Activated CD4-positive, alpha-beta memory T cell treated with anti-CD3 and anti-CD28 coated beads for 36 hours (primary cell): ENCODE measurements at regions not wholly inside any gene's neighbourhood (a gene's known extent, or its start where the extent isn't known, plus 50 kb on each side); places are given as distances from the start of the nearest gene placed in this dataset.

ENCODE experiments used
- CTCF ChIA-PET: fragments of 350-600 bp; sonication (Branson Sonifier 250); formaldehyde crosslinking; loops from one replicate; lab custom pipeline; 2021; ENCODE audit warnings: antibody characterized with exemption, inconsistent platforms; lab: Charles Lee
- POLR2A ChIA-PET: fragments of 350-600 bp; sonication (Branson Sonifier 250); formaldehyde crosslinking; loops from one replicate; lab custom pipeline; 2021; ENCODE audit warnings: antibody characterized with exemption; lab: Charles Lee
- DNase-seq: peaks from one replicate; pipeline ENCODE4 v3.0.0-alpha.2; 2020
- H3K27ac Mint-ChIP-seq: one replicate; pipeline ENCODE4 v1.8.0; 2021; ENCODE audit warnings: mixed read lengths
- H3K27me3 Mint-ChIP-seq: one replicate; pipeline ENCODE4 v1.8.0; 2021; ENCODE audit warnings: mixed read lengths
- H3K36me3 Mint-ChIP-seq: one replicate; pipeline ENCODE4 v1.8.0; 2021; ENCODE audit warnings: mixed read lengths
- H3K4me1 Mint-ChIP-seq: one replicate; pipeline ENCODE4 v1.8.0; 2021; ENCODE audit warnings: low read depth, mixed read lengths
- H3K4me3 Mint-ChIP-seq: one replicate; pipeline ENCODE4 v1.8.0; 2021; ENCODE audit warnings: mild to moderate bottlenecking, mixed read lengths
- H3K9me3 Mint-ChIP-seq: one replicate; pipeline ENCODE4 v1.8.0; 2021; ENCODE audit warnings: mixed read lengths
- intact Hi-C: fragments of 100-400 bp; cut with micrococcal nuclease; formaldehyde crosslinking; loops from one replicate; pipeline ENCODE4 v1.15.1; 2023

GRCh38 chr4:152094970-152095700 lies 334.3 kb upstream of the GATB start:
- no peak overlapping the region for H3K4me3 Mint-ChIP-seq
- H3K4me1 Mint-ChIP-seq: peaks cover 63% of the 10 kb centered on the region
- H3K27ac Mint-ChIP-seq: peak overlapping the region; percentile 48
- intact Hi-C loops: loop anchor here (1.0 to 5.0 kb wide), 3 partner anchors 43 to 160 kb away; no protein-coding TSS in a partner anchor
- POLR2A ChIA-PET: no interaction called here
- H3K27me3 Mint-ChIP-seq: no peaks in the 10 kb centered on the region
- CTCF ChIA-PET: no interaction called here
- H3K36me3 Mint-ChIP-seq: no peaks in the 10 kb centered on the region
- H3K9me3 Mint-ChIP-seq: no peaks in the 10 kb centered on the region
- DNase-seq: peak; percentile 27

DNA sequence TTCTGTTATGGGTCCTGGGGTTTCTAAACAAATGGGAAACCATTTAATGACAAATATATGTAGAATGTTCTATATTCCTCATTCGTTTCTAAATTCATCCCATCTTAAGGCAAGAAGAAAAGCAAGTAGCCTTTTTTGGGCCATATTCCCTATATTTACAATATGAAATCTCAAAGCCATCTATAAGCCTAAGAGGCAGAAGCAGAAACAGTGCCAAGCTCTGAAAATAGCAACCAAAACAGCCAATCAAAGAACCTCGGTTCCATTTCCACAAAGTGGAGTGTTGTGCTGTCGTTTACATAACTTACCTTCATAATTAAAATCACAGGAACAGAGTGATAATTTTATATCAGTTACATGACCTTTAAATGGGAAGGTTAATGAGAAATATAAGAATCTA lies 330.6 kb upstream of the GATB start:
- peaks cover 44% of the 10 kb centered on the region for H3K4me1 Mint-ChIP-seq
- POLR2A ChIA-PET: no interaction called here
- CTCF ChIA-PET: no interaction called here

GRCh38 chr4:152090543-152090942 lies 329.7 kb upstream of the GATB start:
- Mint-ChIP-seq H3K27me3 (no peaks in the 10 kb centered on the region), H3K27ac (no peak overlapping the region), H3K9me3 (no peaks in the 10 kb centered on the region), H3K4me3 (no peak overlapping the region), H3K36me3 (no peaks in the 10 kb centered on the region), H3K4me1 (peaks cover 42% of the 10 kb centered on the region)
- ChIA-PET POLR2A (no interaction called here), CTCF (no interaction called here)
- peak; percentile 29 for DNase-seq
- intact Hi-C loops: loop anchor here (5.0 kb wide), 1 partner anchor 38 kb away; no protein-coding TSS in a partner anchor

More for the DNA sequence above, 330.6 kb upstream of the GATB start:
- H3K27ac Mint-ChIP-seq: no peak overlapping the region
- no peak overlapping the region for H3K4me3 Mint-ChIP-seq
- no peaks in the 10 kb centered on the region for H3K36me3 Mint-ChIP-seq
- no peak for DNase-seq
- H3K27me3 Mint-ChIP-seq: no peaks in the 10 kb centered on the region
- no peaks in the 10 kb centered on the region for H3K9me3 Mint-ChIP-seq
- intact Hi-C loops: loop anchor here (5.0 kb wide), 1 partner anchor 39 kb away; no protein-coding TSS in a partner anchor

GRCh38 chr4:152089584-152089983 lies 328.8 kb upstream of the GATB start:
- CTCF ChIA-PET: no interaction called here
- Mint-ChIP-seq H3K4me1 (peaks cover 39% of the 10 kb centered on the region), H3K9me3 (no peaks in the 10 kb centered on the region), H3K36me3 (no peaks in the 10 kb centered on the region), H3K4me3 (no peak overlapping the region), H3K27ac (no peak overlapping the region), H3K27me3 (no peaks in the 10 kb centered on the region)
- intact Hi-C loops: no loop called here
- no peak for DNase-seq
- POLR2A ChIA-PET: no interaction called here

GRCh38 chr4:152087335-152087734 lies 326.5 kb upstream of the GATB start:
- no peak overlapping the region for H3K27ac Mint-ChIP-seq
- no peaks in the 10 kb centered on the region for H3K36me3 Mint-ChIP-seq
- H3K27me3 Mint-ChIP-seq: no peaks in the 10 kb centered on the region
- H3K4me3 Mint-ChIP-seq: no peak overlapping the region
- DNase-seq: no peak
- intact Hi-C loops: no loop called here
- H3K9me3 Mint-ChIP-seq: no peaks in the 10 kb centered on the region
- peaks cover 32% of the 10 kb centered on the region for H3K4me1 Mint-ChIP-seq
- ChIA-PET POLR2A (no interaction called here), CTCF (no interaction called here)

- DNase-seq: no peak
- H3K27ac Mint-ChIP-seq: no peak overlapping the region
- POLR2A ChIA-PET: no interaction called here
- peaks cover 42% of the 10 kb centered on the region for H3K4me1 Mint-ChIP-seq
- CTCF ChIA-PET: no interaction called here
- no peak overlapping the region for H3K4me3 Mint-ChIP-seq
- intact Hi-C loops: no loop called here
- no peaks in the 10 kb centered on the region for H3K36me3 Mint-ChIP-seq
- no peaks in the 10 kb centered on the region for H3K27me3 Mint-ChIP-seq
- no peaks in the 10 kb centered on the region for H3K9me3 Mint-ChIP-seq
These were observed 324.9 kb upstream of the GATB start for GRCh38 chr4:152085657-152086056.

GRCh38 chr4:152083338-152083737 lies 322.5 kb upstream of the GATB start:
- intact Hi-C loops: no loop called here

GRCh38 chr4:152081024-152081423 lies 320.2 kb upstream of the GATB start:
- intact Hi-C loops: no loop called here
- peaks cover 59% of the 10 kb centered on the region for H3K4me1 Mint-ChIP-seq
- no peak for DNase-seq
- POLR2A ChIA-PET: no interaction called here
- H3K36me3 Mint-ChIP-seq: no peaks in the 10 kb centered on the region
- peaks cover 8% of the 10 kb centered on the region for H3K9me3 Mint-ChIP-seq
- H3K27ac Mint-ChIP-seq: peak overlapping the region; percentile 50
- no peak overlapping the region for H3K4me3 Mint-ChIP-seq
- CTCF ChIA-PET: no interaction called here
- H3K27me3 Mint-ChIP-seq: no peaks in the 10 kb centered on the region

More at GRCh38 chr4:152083338-152083737, 322.5 kb upstream of the GATB start:
- no peak for DNase-seq
- Mint-ChIP-seq H3K4me3 (no peak overlapping the region), H3K36me3 (no peaks in the 10 kb centered on the region), H3K27ac (no peak overlapping the region), H3K9me3 (no peaks in the 10 kb centered on the region), H3K27me3 (no peaks in the 10 kb centered on the region), H3K4me1 (peaks cover 50% of the 10 kb centered on the region)
- POLR2A ChIA-PET: no interaction called here
- CTCF ChIA-PET: no interaction called here

DNA sequence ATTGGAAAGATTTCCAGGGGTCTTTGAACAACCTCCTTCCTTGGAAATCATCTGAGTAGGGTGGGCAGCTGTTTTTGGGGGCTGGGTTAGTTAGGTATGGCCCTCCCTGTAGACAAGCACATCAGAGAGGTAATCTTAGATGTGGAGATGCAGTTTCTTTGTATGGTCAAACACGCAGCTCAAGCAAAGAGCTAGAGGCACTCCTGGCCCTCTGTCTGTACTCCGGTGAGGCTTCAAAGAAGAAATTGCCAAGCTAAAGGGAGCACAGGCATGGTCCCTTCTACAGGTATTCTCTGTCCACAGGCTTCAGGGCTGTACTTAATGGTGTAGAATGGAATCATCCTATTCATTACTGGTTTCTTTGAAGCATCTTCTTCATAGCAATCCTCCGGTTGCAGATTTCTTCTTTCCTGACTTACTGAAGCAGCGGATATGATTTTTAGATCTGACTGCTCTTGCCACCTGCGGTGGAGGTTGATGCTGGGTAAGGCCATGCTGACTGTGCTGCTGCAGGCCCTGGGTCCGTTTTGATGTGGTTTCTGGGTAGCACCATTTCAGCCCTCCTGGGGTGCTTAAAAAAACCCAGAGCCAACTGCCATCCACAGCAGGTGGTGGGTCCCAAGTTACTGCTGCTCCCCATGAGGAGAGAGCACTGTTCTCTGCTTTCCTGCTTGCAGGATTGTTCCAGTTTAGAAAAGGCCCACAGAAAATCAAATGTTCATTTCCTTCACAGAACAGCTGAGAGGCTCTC lies 318.9 kb upstream of the GATB start:
- POLR2A ChIA-PET: no interaction called here
- Mint-ChIP-seq H3K4me1 (peaks cover 54% of the 10 kb centered on the region), H3K27ac (peak overlapping the region; percentile 78), H3K9me3 (peaks cover 8% of the 10 kb centered on the region), H3K36me3 (no peaks in the 10 kb centered on the region), H3K4me3 (peak overlapping the region; percentile 24), H3K27me3 (no peaks in the 10 kb centered on the region)
- peak; percentile 71 for DNase-seq
- intact Hi-C loops: loop anchor here (1.0 to 5.0 kb wide), 2 partner anchors 21 to 38 kb away; no protein-coding TSS in a partner anchor
- CTCF ChIA-PET: interaction anchor here (0.5 kb wide), 1 partner anchor 384 kb away, joined by 4 read pairs; no protein-coding TSS in a partner anchor

GRCh38 chr4:152079079-152079478 lies 318.3 kb upstream of the GATB start:
- DNase-seq: no peak
- peaks cover 8% of the 10 kb centered on the region for H3K9me3 Mint-ChIP-seq
- ChIA-PET CTCF (interaction anchor here (0.5 kb wide), 1 partner anchor 385 kb away, joined by 4 read pairs; no protein-coding TSS in a partner anchor), POLR2A (no interaction called here)
- peaks cover 55% of the 10 kb centered on the region for H3K4me1 Mint-ChIP-seq
- no peak overlapping the region for H3K27ac Mint-ChIP-seq
- intact Hi-C loops: loop anchor here (5.0 kb wide), 1 partner anchor 38 kb away; no protein-coding TSS in a partner anchor
- H3K4me3 Mint-ChIP-seq: no peak overlapping the region
- no peaks in the 10 kb centered on the region for H3K36me3 Mint-ChIP-seq
- H3K27me3 Mint-ChIP-seq: no peaks in the 10 kb centered on the region

- H3K36me3 Mint-ChIP-seq: no peaks in the 10 kb centered on the region
- peak overlapping the region; percentile 9 for H3K27ac Mint-ChIP-seq
- DNase-seq: no peak
- peaks cover 56% of the 10 kb centered on the region for H3K4me1 Mint-ChIP-seq
- intact Hi-C loops: loop anchor here (5.0 kb wide), 1 partner anchor 40 kb away; no protein-coding TSS in a partner anchor
- CTCF ChIA-PET: no interaction called here
- POLR2A ChIA-PET: no interaction called here
- peaks cover 8% of the 10 kb centered on the region for H3K9me3 Mint-ChIP-seq
- no peaks in the 10 kb centered on the region for H3K27me3 Mint-ChIP-seq
- no peak overlapping the region for H3K4me3 Mint-ChIP-seq
These were observed 316.8 kb upstream of the GATB start for GRCh38 chr4:152077582-152077981.

- H3K27ac Mint-ChIP-seq: no peak overlapping the region
- no peak overlapping the region for H3K4me3 Mint-ChIP-seq
- CTCF ChIA-PET: no interaction called here
- H3K9me3 Mint-ChIP-seq: peaks cover 8% of the 10 kb centered on the region
- intact Hi-C loops: loop anchor here (5.0 kb wide), 1 partner anchor 42 kb away; no protein-coding TSS in a partner anchor
- H3K36me3 Mint-ChIP-seq: no peaks in the 10 kb centered on the region
- no peak for DNase-seq
- POLR2A ChIA-PET: no interaction called here
- peaks cover 41% of the 10 kb centered on the region for H3K4me1 Mint-ChIP-seq
- no peaks in the 10 kb centered on the region for H3K27me3 Mint-ChIP-seq
These were observed 314.6 kb upstream of the GATB start for GRCh38 chr4:152075253-152075928.
